ENCODE measurements at regions not wholly inside any gene's neighbourhood (a gene's known extent, or its start where the extent isn't known, plus 50 kb on each side); places are given as distances from the start of the nearest gene placed in this dataset.
A peak's percentile ranks its signal among the peaks of the same experiment; 100 is the strongest.

DNA sequence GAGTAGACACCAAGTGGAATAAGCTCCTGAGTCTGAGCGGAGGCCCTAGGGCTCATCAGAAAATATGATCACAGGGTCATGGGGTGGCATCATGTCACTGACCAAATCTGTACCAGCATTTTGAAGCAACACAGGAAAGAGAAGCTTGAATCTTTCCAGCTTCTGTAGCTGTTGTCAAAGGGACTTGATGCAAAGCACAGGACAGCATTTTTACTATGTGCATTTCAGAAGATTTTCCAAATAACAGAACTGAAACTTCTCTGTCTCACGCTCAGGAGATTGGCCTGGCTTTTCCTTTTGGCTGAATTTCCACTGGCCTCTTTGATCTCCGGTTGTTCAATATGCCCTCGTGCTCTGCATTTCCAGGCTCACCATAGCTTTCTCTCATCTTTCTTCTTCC lies 127.2 kb upstream of the ATP1B1 start:
- TF ChIP-seq EP300 (IDR thresholded peaks at IDR 0.05) (peak in 1 of 2 donors; percentile 20), POLR2A (IDR thresholded peaks at IDR 0.05) (no peak)
- TF ChIP-seq, protein P1, sequence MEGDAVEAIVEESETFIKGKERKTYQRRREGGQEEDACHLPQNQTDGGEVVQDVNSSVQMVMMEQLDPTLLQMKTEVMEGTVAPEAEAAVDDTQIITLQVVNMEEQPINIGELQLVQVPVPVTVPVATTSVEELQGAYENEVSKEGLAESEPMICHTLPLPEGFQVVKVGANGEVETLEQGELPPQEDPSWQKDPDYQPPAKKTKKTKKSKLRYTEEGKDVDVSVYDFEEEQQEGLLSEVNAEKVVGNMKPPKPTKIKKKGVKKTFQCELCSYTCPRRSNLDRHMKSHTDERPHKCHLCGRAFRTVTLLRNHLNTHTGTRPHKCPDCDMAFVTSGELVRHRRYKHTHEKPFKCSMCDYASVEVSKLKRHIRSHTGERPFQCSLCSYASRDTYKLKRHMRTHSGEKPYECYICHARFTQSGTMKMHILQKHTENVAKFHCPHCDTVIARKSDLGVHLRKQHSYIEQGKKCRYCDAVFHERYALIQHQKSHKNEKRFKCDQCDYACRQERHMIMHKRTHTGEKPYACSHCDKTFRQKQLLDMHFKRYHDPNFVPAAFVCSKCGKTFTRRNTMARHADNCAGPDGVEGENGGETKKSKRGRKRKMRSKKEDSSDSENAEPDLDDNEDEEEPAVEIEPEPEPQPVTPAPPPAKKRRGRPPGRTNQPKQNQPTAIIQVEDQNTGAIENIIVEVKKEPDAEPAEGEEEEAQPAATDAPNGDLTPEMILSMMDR (IDR thresholded peaks at IDR 0.05): no peak

All from tibial nerve (tissue), 4 donors.